K562 (cell line): ENCODE measurements at regions not wholly inside any gene's neighbourhood (a gene's known extent, or its start where the extent isn't known, plus 50 kb on each side); places are given as distances from the start of the nearest gene placed in this dataset.

Experiments used
- BDP1 ChIP-seq: IDR thresholded peaks from 3 replicates; pipeline ENCODE4 v1.6.1; 2011; ENCODE audit not compliant: insufficient read length, insufficient read depth
- CTCF ChIP-seq, 3 experiments: IDR thresholded peaks in 2 of 3; conservative IDR thresholded peaks in 1 of 3; 2 replicates each; pipeline ENCODE4 v1.5.1; 2011 to 2012; ENCODE audit warnings: low read length in 3 of 3, mild to moderate bottlenecking in 3 of 3, control low read depth in 2 of 3, improper control_type of control experiment in 1 of 3, inconsistent platforms in 1 of 3, low read depth in 1 of 3, mixed read lengths in 1 of 3, moderate library complexity in 1 of 3; ENCODE audit not compliant: insufficient read depth in 2 of 3
- ESRRA ChIP-seq: fragments of 450-650 bp; IDR thresholded peaks from 2 replicates; pipeline ENCODE4 v1.6.1; 2014; ENCODE audit warnings: low read depth, mild to moderate bottlenecking, moderate library complexity, borderline replicate concordance
- EZH2 ChIP-seq: IDR thresholded peaks from 2 replicates; pipeline ENCODE4 v1.6.1; 2012; ENCODE audit warnings: low read depth, mild to moderate bottlenecking, inconsistent platforms, low read length, borderline replicate concordance
- MEIS2 ChIP-seq: fragments of 450-650 bp; IDR thresholded peaks from 2 replicates; pipeline ENCODE4 v1.6.1; 2014; ENCODE audit warnings: mild to moderate bottlenecking; ENCODE audit not compliant: partially characterized antibody
- MYNN ChIP-seq, 2 experiments: sonication (generic); formaldehyde crosslinking in 1 of 2; IDR thresholded peaks; 2 replicates each; pipeline versions ENCODE4 v1.5.0 to v1.6.1; 2016 to 2020; ENCODE audit warnings: antibody characterized with exemption in 1 of 2, missing genetic modification reagents in 1 of 2
- POLR2A ChIP-seq: fragments of 450-650 bp; conservative IDR thresholded peaks from 2 replicates; pipeline ENCODE4 v1.6.1; 2016
- RBM22 ChIP-seq: fragments of 200-400 bp; formaldehyde crosslinking; IDR thresholded peaks from 2 replicates; pipeline ENCODE4 v1.6.1; 2018; ENCODE audit warnings: low read length, low read depth; ENCODE audit not compliant: poor library complexity, severe bottlenecking
- RERE ChIP-seq: sonication (generic); formaldehyde crosslinking; IDR thresholded peaks from 2 replicates; pipeline ENCODE4 v1.8.0; 2023; ENCODE audit warnings: missing genetic modification reagents, mild to moderate bottlenecking, borderline replicate concordance
- SP1 ChIP-seq: sonication (generic); formaldehyde crosslinking; IDR thresholded peaks from 2 replicates; pipeline ENCODE4 v1.8.1; 2022; ENCODE audit warnings: mild to moderate bottlenecking, missing genetic modification reagents
- THRA ChIP-seq: fragments of 450-650 bp; IDR thresholded peaks from 2 replicates; pipeline ENCODE4 v1.6.1; 2017; ENCODE audit warnings: mild to moderate bottlenecking, moderate library complexity
- ZBTB34 ChIP-seq: fragments of 250-450 bp; sonication (Bioruptor Pico); IDR thresholded peaks from 2 replicates; pipeline ENCODE4 v1.8.0; 2021; ENCODE audit warnings: mild to moderate bottlenecking, moderate library complexity
- ZBTB7A ChIP-seq: IDR thresholded peaks from 2 replicates; pipeline ENCODE4 v1.6.1; 2011; ENCODE audit warnings: low read depth, mild to moderate bottlenecking, low read length, moderate library complexity, borderline replicate concordance; ENCODE audit not compliant: control insufficient read depth
- ZNF318 ChIP-seq, 2 experiments: fragments of 450-650 bp; IDR thresholded peaks; 2 replicates each; pipeline ENCODE4 v1.6.1; 2016; ENCODE audit warnings: mild to moderate bottlenecking in 2 of 2, borderline replicate concordance in 1 of 2, low read depth in 1 of 2, moderate library complexity in 1 of 2

- no peak for TF ChIP-seq CTCF (IDR thresholded peaks at IDR 0.05 in 2 of 3, conservative IDR thresholded peaks at IDR 0.05 in 1 of 3; ENCODE audit: insufficient read depth in 2 of 3, low read depth in 1 of 3, low read length in 3 of 3)
- no peak for TF ChIP-seq THRA
- no peak for TF ChIP-seq SP1 (CRISPR knock-in tag)
- no peak for TF ChIP-seq MYNN (IDR thresholded peaks at IDR 0.05)
- no peak for TF ChIP-seq MYNN (CRISPR knock-in tag; IDR thresholded peaks at IDR 0.05)
- no peak for TF ChIP-seq POLR2A
- no peak for TF ChIP-seq ZNF318 (IDR thresholded peaks at IDR 0.05; ENCODE audit: borderline replicate concordance in 1 of 2, low read depth in 1 of 2)
- TF ChIP-seq ZBTB34 (CRISPR knock-in tag), result no peak
- TF ChIP-seq RERE, result no peak
- no peak for TF ChIP-seq EZH2
- TF ChIP-seq RBM22, result no peak
- TF ChIP-seq BDP1, result no peak
- no peak for TF ChIP-seq ZBTB7A
- TF ChIP-seq ESRRA, result no peak
- no peak for TF ChIP-seq MEIS2
Observed at GRCh38 chr18:30858560-30858959, 184.0 kb downstream of the DSC3 start.
